Fibroblast of lung (primary cell): ENCODE measurements at regions not wholly inside any gene's neighbourhood (a gene's known extent, or its start where the extent isn't known, plus 50 kb on each side); places are given as distances from the start of the nearest gene placed in this dataset.
"Not testable (repeated sequence)": the region's sequence is repeated elsewhere in the genome, so short reads cannot be mapped to it uniquely, and the experiment has no call there.

Source experiments
- DNase-seq, 2 donors: peaks; one replicate each; pipeline versions ENCODE4 v3.0.0 to v3.0.0-alpha.2; 2010; ENCODE audit warnings: low read depth in 2 of 2
- H2AFZ ChIP-seq: 2 replicates; pipeline ENCODE4 v1.5.1; 2012; ENCODE audit warnings: low read length, control low read depth, inconsistent platforms
- H3K27ac ChIP-seq: 2 replicates; pipeline ENCODE4 v1.5.1; 2011; ENCODE audit warnings: low read length, control low read depth; ENCODE audit not compliant: insufficient read depth
- H3K27me3 ChIP-seq: 2 replicates; pipeline ENCODE4 v1.5.1; 2011; ENCODE audit warnings: mild to moderate bottlenecking, low read length; ENCODE audit not compliant: control insufficient read depth, insufficient read depth
- H3K36me3 ChIP-seq: 2 replicates; pipeline ENCODE4 v1.5.1; 2011; ENCODE audit warnings: low read length; ENCODE audit not compliant: control insufficient read depth, insufficient read depth
- H3K4me1 ChIP-seq: 2 replicates; pipeline ENCODE4 v1.5.1; 2011; ENCODE audit warnings: low read length; ENCODE audit not compliant: control insufficient read depth, insufficient read depth; ENCODE audit errors: extremely low read depth
- H3K4me2 ChIP-seq: 2 replicates; pipeline ENCODE4 v1.5.1; 2011; ENCODE audit warnings: low read length, control low read depth; ENCODE audit not compliant: insufficient read depth; ENCODE audit errors: extremely low read depth
- H3K4me3 ChIP-seq, 4 experiments: fragments of 200-600 bp in 1 of 4; sonication (generic) in 1 of 4; replicated peaks in 1 of 4; 2 replicates each; pipeline ENCODE4 v1.5.1; 2011 to 2016; ENCODE audit warnings: low read length in 4 of 4, low read depth in 3 of 4, mild to moderate bottlenecking in 3 of 4, control low read depth in 2 of 4, inconsistent platforms in 1 of 4, mixed read lengths in 1 of 4; ENCODE audit not compliant: insufficient read depth in 1 of 4; ENCODE audit errors: control extremely low read depth in 1 of 4
- H3K79me2 ChIP-seq: 2 replicates; pipeline ENCODE4 v1.5.1; 2012; ENCODE audit warnings: mild to moderate bottlenecking, low read length, inconsistent platforms; ENCODE audit not compliant: control insufficient read depth, insufficient read depth
- H3K9ac ChIP-seq: 2 replicates; pipeline ENCODE4 v1.5.1; 2011; ENCODE audit warnings: mild to moderate bottlenecking, low read length, control low read depth; ENCODE audit not compliant: insufficient read depth
- H3K9me3 ChIP-seq: 2 replicates; pipeline ENCODE4 v1.5.1; 2012; ENCODE audit warnings: low read depth, low read length; ENCODE audit not compliant: control insufficient read depth, insufficient read depth
- H4K20me1 ChIP-seq: 2 replicates; pipeline ENCODE4 v1.5.1; 2011; ENCODE audit warnings: low read length; ENCODE audit not compliant: control insufficient read depth, insufficient read depth; ENCODE audit errors: extremely low read depth
- CTCF ChIP-seq, 2 donors: IDR thresholded peaks in 1 of 2; conservative IDR thresholded peaks in 1 of 2; 1 replicate in 1 of 2; 2 replicates in 1 of 2; pipeline ENCODE4 v1.5.1; 2011 to 2012; ENCODE audit warnings: low read length in 2 of 2, control low read depth in 1 of 2, inconsistent platforms in 1 of 2, low read depth in 1 of 2, mild to moderate bottlenecking in 1 of 2
- EZH2 ChIP-seq: IDR thresholded peaks from 2 replicates; pipeline ENCODE4 v1.5.1; 2012; ENCODE audit warnings: low read length, control low read depth, mild to moderate bottlenecking; ENCODE audit errors: missing control alignments

GRCh38 chr7:121739465-121739864 lies 133.5 kb upstream of the PTPRZ1 start:
- no peaks in the 10 kb centered on the region for H3K27me3 ChIP-seq
- no peak overlapping the region for H3K4me3 ChIP-seq
- H3K36me3 ChIP-seq, result no peaks in the 10 kb centered on the region
- H3K27ac ChIP-seq, result no peak overlapping the region
- no peak overlapping the region for H3K9ac ChIP-seq
- DNase-seq, result peak in 1 of 2 donors; percentile 3
- no peaks in the 10 kb centered on the region for H3K9me3 ChIP-seq
- H3K4me2 ChIP-seq, result no peak overlapping the region
- no peaks in the 10 kb centered on the region for H4K20me1 ChIP-seq
- H3K79me2 ChIP-seq, result no peaks in the 10 kb centered on the region
- H2AFZ ChIP-seq, result no peak overlapping the region
- no peak for TF ChIP-seq CTCF (conservative IDR thresholded peaks at IDR 0.05 in 1 of 2, IDR thresholded peaks at IDR 0.05 in 1 of 2; ENCODE audit: low read depth in 1 of 2, low read length in 2 of 2)
- TF ChIP-seq EZH2, result no peak
- no peaks in the 10 kb centered on the region for H3K4me1 ChIP-seq

- Histone ChIP-seq H3K4me2 (no peak overlapping the region), H3K79me2 (no peaks in the 10 kb centered on the region), H3K9me3 (no peaks in the 10 kb centered on the region), H3K36me3 (no peaks in the 10 kb centered on the region), H2AFZ (no peak overlapping the region), H4K20me1 (no peaks in the 10 kb centered on the region), H3K4me3 (no peak overlapping the region), H3K27me3 (no peaks in the 10 kb centered on the region), H3K4me1 (no peaks in the 10 kb centered on the region), H3K9ac (no peak overlapping the region), H3K27ac (no peak overlapping the region)
- TF ChIP-seq EZH2 (no peak), CTCF (conservative IDR thresholded peaks at IDR 0.05 in 1 of 2, IDR thresholded peaks at IDR 0.05 in 1 of 2; ENCODE audit: low read depth in 1 of 2, low read length in 2 of 2) (no peak)
- DNase-seq, result no peak
Measured at GRCh38 chr7:121730869-121731268, 142.1 kb upstream of the PTPRZ1 start.

GRCh38 chr7:121714559-121715303 lies 158.2 kb upstream of the PTPRZ1 start:
- no peaks in the 10 kb centered on the region for H3K79me2 ChIP-seq
- no peaks in the 10 kb centered on the region for H3K27me3 ChIP-seq
- no peaks in the 10 kb centered on the region for H3K9me3 ChIP-seq
- no peaks in the 10 kb centered on the region for H3K4me1 ChIP-seq
- no peak for DNase-seq
- H3K9ac ChIP-seq, result no peak overlapping the region
- no peaks in the 10 kb centered on the region for H3K36me3 ChIP-seq
- no peak overlapping the region for H3K4me2 ChIP-seq
- H3K4me3 ChIP-seq, result no peak overlapping the region
- H2AFZ ChIP-seq, result no peak overlapping the region
- no peak overlapping the region for H3K27ac ChIP-seq
- no peak for TF ChIP-seq CTCF (conservative IDR thresholded peaks at IDR 0.05 in 1 of 2, IDR thresholded peaks at IDR 0.05 in 1 of 2; ENCODE audit: low read depth in 1 of 2, low read length in 2 of 2)
- H4K20me1 ChIP-seq, result no peaks in the 10 kb centered on the region

- not testable (repeated sequence) for H3K9me3 ChIP-seq, H3K4me2 ChIP-seq
Measured at GRCh38 chr7:121712961-121713360, 160.0 kb upstream of the PTPRZ1 start.

More at GRCh38 chr7:121712961-121713360, 160.0 kb upstream of the PTPRZ1 start:
- H2AFZ ChIP-seq, H3K9ac ChIP-seq, H4K20me1 ChIP-seq, H3K27ac ChIP-seq, H3K79me2 ChIP-seq, H3K36me3 ChIP-seq, H3K4me3 ChIP-seq, DNase-seq, H3K27me3 ChIP-seq, H3K4me1 ChIP-seq: not testable (repeated sequence)
